ENCODE measurements at regions not wholly inside any gene's neighbourhood (a gene's known extent, or its start where the extent isn't known, plus 50 kb on each side); places are given as distances from the start of the nearest gene placed in this dataset.

DNA sequence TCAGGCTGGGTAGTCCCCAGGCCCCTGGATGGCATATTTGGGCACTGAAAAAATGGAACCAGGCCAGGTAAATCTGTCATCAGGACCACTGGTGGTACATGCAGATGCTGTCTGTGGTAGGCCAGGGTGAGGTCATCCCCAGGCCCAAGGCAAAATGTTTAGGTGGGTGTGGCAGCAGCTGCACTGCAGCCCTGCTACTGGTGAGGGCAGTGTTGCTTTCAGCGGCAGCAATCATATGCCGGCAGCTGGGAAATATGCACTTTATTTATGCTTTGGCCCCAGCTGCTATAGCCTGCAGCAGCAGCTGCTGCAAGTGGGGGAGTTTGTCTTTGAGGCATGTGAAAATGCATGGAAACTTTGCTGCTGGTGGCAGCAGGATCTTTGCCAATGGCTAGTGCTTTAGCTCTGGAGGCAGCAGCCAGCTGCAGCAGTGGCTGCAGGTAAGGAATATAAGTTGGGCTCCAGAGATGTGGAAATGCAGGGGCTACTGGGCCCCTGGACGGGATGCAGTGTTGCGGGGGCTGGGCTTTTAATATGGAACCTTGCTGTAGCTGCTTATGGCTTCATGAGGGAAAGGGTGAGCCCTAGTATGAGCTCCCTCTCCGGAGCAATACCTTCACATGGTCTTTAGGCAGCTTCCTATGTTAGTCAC, 365.7 kb upstream of the CADM1 start:
- DNase-seq, result no peak

- DNase-seq, result no peak
Observed at GRCh38 chr11:115869131-115869530, 364.9 kb upstream of the CADM1 start.

DNA sequence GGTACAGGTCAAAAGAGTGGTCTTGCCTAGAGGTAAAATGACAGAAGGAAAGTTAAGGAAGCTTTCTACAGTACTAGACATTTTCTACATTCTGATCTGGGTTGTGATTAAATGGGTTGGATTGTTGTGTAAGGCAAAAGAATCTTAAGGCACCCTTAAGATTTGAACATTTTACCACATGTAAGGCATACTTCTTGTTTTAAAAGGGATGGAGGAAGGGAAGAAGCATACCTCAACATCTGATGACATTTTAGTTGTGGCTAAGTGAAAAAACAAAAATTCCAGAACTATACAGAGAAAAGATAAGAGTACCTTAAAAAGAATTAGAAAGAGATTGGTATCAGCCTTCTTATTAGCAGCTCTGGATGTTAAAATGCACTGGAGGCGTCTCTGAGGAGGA, 356.0 kb upstream of the CADM1 start:
- no peak for DNase-seq

GRCh38 chr11:115848611-115849010, 344.4 kb upstream of the CADM1 start:
- no peak for DNase-seq

- DNase-seq, result no peak
Observed at GRCh38 chr11:115848080-115848479, 343.9 kb upstream of the CADM1 start.

- DNase-seq, result no peak
Observed at GRCh38 chr11:115845872-115846271, 341.7 kb upstream of the CADM1 start.

- no peak for DNase-seq
Observed at GRCh38 chr11:115843685-115844084, 339.5 kb upstream of the CADM1 start.

DNA sequence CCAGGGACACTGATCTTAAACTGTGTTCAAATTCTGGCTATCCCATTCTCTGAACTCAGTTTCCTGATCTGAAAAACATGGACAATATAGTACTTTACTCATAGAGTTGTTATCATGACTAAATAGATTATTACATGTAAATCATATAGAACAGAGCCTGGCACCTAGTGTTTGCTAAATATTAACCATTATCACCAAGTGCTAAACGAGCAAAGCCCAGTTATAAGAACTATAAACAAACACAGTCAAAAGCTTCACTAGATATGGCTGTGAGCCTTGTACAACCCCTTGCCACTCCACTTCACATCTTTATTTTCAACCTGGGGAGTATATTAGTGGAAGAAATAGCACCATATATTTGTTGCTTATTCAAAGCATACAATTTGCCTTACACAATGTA, 338.9 kb upstream of the CADM1 start:
- DNase-seq, result no peak

- DNase-seq, result no peak
Observed at GRCh38 chr11:115820026-115820425, 315.8 kb upstream of the CADM1 start.

DNA sequence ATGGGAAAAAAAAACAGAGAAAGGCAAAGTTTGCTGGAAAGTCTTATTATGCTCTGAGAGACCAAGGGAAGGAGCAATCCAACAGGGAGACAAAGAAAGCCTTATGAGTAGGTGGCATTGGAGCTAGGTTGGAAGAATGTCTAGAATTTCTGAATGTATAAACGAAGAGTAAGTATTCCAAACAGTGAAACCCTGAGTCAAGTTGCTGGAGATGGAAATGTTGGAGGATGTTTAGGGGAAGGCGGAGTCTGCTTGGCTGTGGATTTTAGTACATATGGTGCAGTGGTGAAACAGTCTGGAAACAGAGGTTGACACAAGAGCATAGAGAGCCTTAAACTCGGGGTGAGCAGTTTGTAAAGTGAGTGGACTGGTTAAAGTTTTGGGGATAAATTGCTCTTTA, 314.8 kb upstream of the CADM1 start:
- no peak for DNase-seq

DNA sequence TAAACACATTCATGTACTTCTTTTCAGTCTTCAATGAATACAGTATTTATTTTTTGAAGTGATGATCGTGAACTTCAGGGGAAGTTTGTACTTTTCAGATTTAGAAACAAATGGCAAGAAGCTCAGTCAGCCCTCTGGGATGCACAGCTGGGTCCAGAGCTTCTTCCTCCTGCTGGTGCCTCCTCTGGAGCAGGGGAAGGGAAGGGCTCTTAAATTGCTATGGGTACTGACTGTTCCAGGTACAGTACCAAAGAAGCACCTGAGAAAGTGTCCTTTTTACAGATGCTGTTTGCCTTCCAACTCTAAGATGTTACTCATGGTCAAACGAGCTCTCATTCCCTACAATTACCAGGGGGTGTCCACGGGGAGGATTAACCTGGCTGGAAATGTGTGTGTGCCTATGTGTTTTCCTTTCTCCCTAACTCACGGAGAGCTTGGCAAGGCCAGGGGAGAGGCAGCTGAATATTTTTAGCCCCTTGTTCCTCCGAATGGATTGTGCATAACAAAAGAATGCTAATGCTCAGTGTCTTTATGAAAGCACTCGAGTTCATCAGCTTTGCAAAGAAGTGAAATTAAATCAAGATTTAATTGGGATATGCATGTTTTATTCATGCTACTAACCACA, 313.7 kb upstream of the CADM1 start:
- DNase-seq, result no peak

DNA sequence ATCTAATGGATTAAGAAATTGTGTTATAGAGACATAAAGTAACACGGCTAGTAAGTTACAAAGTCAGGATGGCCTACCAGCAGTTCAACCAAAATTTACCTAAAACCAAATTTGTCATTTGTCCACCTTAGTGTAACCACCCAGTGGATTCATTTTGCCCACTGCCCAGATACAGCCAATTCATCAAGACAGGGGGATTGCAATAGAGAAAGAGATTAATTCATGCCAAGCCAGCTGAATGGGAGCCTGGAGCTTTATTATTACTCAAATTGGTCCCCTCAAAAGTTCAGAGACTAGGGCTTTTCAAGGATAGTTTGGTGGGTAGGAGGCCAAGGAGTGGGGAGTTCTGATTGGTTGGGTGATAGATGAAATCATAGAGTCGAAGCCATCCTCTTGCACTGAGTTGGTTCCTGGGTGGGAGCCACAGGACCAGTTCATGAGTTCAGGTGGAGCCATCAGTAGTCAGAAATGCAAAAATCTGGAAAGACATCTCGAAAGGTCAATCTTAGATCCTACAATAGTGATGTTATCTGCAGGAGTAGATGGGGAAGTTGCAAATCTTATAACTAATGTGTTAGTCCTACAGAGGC, 304.2 kb upstream of the CADM1 start:
- DNase-seq, result no peak

DNA sequence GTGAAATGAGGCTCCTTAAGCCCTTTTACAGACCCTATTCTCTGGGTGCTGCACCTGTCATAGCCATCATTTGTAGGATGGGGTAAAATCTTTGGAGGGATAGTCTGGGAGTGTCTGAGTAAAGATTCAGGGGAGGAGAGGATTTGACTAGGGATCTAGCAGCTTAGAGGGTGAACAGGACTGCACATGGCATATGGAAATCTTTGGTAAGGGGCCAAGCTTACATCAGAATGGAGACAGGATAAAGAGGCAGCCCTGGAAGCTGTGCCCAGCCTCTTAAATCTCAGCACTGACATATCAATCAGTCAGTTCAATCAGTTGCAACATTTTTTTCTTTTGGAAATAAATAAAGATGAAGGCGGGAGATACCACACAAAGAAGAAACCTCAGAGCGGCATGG, 301.8 kb upstream of the CADM1 start:
- DNase-seq, result no peak

GRCh38 chr11:115803073-115803740, 299.0 kb upstream of the CADM1 start:
- no peak for DNase-seq

GRCh38 chr11:115802641-115803040, 298.4 kb upstream of the CADM1 start:
- DNase-seq, result no peak

- DNase-seq, result no peak
Observed at GRCh38 chr11:115792903-115793302, 288.7 kb upstream of the CADM1 start.

DNA sequence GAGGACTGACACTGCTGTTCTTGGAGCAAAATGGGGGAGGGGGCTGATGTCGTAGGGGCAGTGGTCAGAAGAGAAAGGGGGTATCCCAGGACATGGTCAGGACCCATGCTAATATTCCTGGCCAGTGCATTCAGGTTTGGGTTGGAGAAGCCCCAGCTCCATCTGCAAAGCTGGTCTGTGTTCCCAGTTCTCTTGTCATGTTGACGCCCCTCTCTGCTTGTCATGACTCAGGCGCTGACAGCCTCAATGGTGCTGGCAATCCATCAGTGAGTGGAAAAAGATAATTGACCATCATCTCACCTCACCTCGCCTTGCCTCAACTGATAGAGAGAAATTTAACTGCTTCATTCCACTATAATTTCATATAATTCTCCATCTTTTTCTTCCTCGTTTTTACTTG, 283.1 kb upstream of the CADM1 start:
- no peak for DNase-seq

DNA sequence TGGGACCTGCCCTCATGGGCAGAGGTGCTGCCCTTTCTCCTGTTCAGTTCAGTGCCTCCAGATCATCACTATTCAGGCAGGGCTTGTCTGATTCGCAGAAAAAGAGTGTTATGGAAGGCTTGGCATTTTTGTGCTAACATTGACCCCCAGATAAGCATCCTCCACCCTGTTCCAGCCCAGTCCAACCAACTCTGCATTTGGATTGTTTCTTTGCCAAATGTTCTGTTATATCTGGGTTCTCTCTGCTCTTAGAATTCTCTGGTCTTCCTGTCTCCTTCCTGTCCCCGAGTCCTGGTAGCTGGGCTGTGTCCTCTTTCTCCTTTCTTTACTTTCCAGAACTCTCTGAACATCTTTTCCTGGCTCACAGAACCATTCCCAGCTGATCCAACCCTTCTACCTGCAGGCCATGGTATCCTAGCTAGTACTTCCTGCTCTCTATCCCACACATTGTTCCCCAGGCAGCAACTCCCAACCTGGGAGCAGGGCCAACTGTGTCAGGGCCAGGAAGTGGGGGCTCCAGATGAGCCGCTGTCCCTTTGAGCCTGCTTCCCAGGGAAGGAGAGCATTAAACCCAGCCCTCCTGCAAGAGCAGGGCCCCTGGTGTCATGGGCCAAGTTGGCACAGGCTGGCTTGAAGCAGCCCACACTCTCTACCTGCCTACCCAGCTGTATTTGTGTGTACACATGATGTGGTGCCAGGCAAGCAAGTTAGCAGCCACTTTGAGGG, 280.7 kb upstream of the CADM1 start:
- DNase-seq, result no peak

DNA sequence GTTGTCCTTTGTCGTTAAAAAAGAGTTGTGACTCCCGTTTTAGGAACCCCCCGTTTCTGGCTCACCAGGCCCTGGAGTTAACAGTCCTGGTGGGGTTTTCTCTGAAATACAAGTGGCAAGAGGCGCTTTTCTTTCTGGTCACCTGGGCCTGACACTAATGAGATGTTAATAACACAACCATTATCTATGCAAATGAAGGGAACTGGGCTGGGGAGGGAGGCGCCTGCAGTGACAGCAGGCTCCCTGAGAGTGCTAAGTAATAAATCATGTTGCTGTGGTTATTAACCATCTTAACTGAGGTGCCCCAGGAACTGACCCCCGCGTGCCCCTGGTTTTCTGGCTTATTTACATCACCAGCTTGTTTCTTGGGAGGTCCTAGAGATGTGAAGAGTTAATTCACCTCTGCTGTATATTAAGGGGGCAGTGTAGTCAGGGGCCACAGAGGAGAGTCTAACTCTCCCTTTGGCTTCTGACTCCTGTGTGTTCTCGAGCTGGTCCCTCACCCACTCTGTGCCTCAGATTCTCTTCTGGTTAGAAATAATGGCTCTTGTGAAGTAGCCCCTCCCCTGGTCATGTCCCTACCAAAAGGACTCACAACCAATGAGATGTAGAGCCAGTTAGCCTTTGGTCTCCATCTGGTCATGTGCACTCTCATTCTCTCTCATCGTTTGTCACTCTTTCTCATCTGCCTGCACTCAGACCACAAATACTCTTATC, 276.6 kb upstream of the CADM1 start:
- no peak for DNase-seq

- DNase-seq, result no peak
Observed at GRCh38 chr11:115778928-115779650, 274.9 kb upstream of the CADM1 start.

DNA sequence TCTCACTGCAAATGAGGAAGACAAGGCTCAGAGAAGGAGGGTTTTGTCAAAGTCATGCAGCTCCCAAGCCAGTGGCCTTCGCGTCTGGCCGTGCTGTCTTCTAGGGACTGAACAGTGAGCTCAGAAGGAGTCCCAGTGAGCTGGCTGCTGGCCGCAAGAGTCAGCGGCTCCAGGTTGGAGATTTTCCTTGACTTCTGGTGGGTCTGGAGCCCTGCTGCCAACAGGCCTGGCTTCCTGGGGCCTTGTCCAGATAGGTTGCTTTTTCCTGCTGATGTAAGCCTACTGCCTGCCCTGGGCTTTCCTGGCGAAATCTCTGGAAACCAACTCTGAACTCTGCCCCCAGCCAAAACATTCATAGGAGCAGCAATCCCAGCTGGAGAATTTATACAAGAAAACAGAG, 272.7 kb upstream of the CADM1 start:
- no peak for DNase-seq

- no peak for DNase-seq
Observed at GRCh38 chr11:115775846-115776245, 271.6 kb upstream of the CADM1 start.
